Caco-2 (cell line): ENCODE measurements at regions not wholly inside any gene's neighbourhood (a gene's known extent, or its start where the extent isn't known, plus 50 kb on each side); places are given as distances from the start of the nearest gene placed in this dataset.
A peak's percentile ranks its signal among the peaks of the same experiment; 100 is the strongest.

ENCODE experiments used
- BruUV-seq: library from RNA; stranded (reverse); fragments of 400-500 nt; replicated peaks from 2 replicates; lab custom pipeline; 2021; lab: Mats Ljungman, UMichigan
- CTCF ChIA-PET: fragments of 300-600 bp; sonication (Branson Sonifier 250); formaldehyde crosslinking; loops from one replicate; lab custom pipeline; 2022; ENCODE audit warnings: antibody characterized with exemption; lab: Charles Lee
- POLR2A ChIA-PET: fragments of 300-600 bp; sonication (Branson Sonifier 250); formaldehyde crosslinking; loops from one replicate; lab custom pipeline; 2022; ENCODE audit warnings: antibody characterized with exemption; lab: Charles Lee
- DNase-seq, 2 experiments: peaks; one replicate each; pipeline versions ENCODE4 v3.0.0 to v3.0.0-alpha.2; 2020 to 2022
- H3K27me3 ChIP-seq: replicated peaks from 2 replicates; pipeline ENCODE4 v1.6.0; 2011; ENCODE audit warnings: low read length; ENCODE audit not compliant: control insufficient read depth, insufficient read depth
- H3K36me3 ChIP-seq: 2 replicates; pipeline ENCODE4 v1.5.1; 2011; ENCODE audit warnings: low read length; ENCODE audit not compliant: control insufficient read depth, insufficient read depth
- H3K4me1 ChIP-seq: fragments of 250-450 bp; sonication (Bioruptor Pico); 2 replicates; pipeline ENCODE4 v1.5.1; 2020; ENCODE audit warnings: mild to moderate bottlenecking
- H3K4me3 ChIP-seq: 2 replicates; pipeline ENCODE4 v1.5.1; 2011; ENCODE audit warnings: low read depth, mild to moderate bottlenecking, control low read depth, low read length
- H3K9me3 ChIP-seq: fragments of 250-450 bp; sonication (Bioruptor Pico); 2 replicates; pipeline ENCODE4 v1.5.1; 2020; ENCODE audit warnings: mild to moderate bottlenecking, moderate library complexity
- H3K27ac Mint-ChIP-seq: one replicate; pipeline ENCODE4 v1.8.0; 2022; ENCODE audit warnings: mixed read lengths; ENCODE audit not compliant: unreplicated experiment
- H3K27me3 Mint-ChIP-seq: one replicate; pipeline ENCODE4 v1.8.0; 2022; ENCODE audit warnings: mixed read lengths; ENCODE audit not compliant: insufficient read depth, unreplicated experiment
- H3K36me3 Mint-ChIP-seq: one replicate; pipeline ENCODE4 v1.8.0; 2022; ENCODE audit warnings: mild to moderate bottlenecking, mixed read lengths; ENCODE audit not compliant: insufficient read depth, unreplicated experiment
- H3K4me1 Mint-ChIP-seq: one replicate; pipeline ENCODE4 v1.8.0; 2022; ENCODE audit warnings: low read depth, mixed read lengths; ENCODE audit not compliant: unreplicated experiment
- H3K4me3 Mint-ChIP-seq: one replicate; pipeline ENCODE4 v1.8.0; 2022; ENCODE audit warnings: mild to moderate bottlenecking, moderate library complexity, mixed read lengths; ENCODE audit not compliant: unreplicated experiment
- H3K9me3 Mint-ChIP-seq: one replicate; pipeline ENCODE4 v1.8.0; 2022; ENCODE audit warnings: mixed read lengths; ENCODE audit not compliant: unreplicated experiment
- CTCF ChIP-seq, 2 experiments: fragments of 200-600 bp in 1 of 2; IDR thresholded peaks; 1 replicate in 1 of 2; 2 replicates in 1 of 2; pipeline versions ENCODE4 v1.5.1 to v1.8.0; 2011 to 2022; ENCODE audit warnings: antibody characterized with exemption in 1 of 2, control low read depth in 1 of 2, inconsistent platforms in 1 of 2, low read depth in 1 of 2, low read length in 1 of 2, mild to moderate bottlenecking in 1 of 2, moderate library complexity in 1 of 2; ENCODE audit not compliant: insufficient read depth in 1 of 2, severe bottlenecking in 1 of 2, unreplicated experiment in 1 of 2
- intact Hi-C: fragments of 100-400 bp; cut with micrococcal nuclease; formaldehyde crosslinking; loops from one replicate; pipeline ENCODE4 v1.10.0; 2022; ENCODE audit not compliant: unreplicated experiment

DNA sequence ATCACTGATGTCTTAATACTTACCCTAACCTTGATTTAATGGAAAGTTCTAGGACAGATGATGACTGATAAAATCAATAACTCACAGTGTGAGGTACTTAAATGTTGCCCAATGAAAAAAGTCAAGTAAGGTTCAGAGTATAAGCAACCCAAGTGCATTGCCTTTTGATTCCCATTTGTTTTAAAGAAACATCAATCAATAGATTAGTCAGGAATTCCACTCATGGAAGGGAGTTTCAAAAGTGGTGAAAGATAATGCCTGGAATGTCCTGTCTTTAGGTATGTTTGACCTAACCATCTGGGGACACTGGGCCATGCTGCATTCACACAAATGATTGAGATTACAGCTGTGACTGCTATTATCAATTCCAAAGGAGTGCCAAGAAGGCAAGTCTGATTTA lies 259.7 kb downstream of the PPARGC1A start:
- Histone ChIP-seq H3K27me3 (no peaks in the 10 kb centered on the region), H3K4me3 (no peak overlapping the region), H3K36me3 (no peaks in the 10 kb centered on the region), H3K4me1 (no peaks in the 10 kb centered on the region), H3K9me3 (no peaks in the 10 kb centered on the region)
- no peak for DNase-seq
- intact Hi-C loops = no loop called here
- no TSS peak for BruUV-seq
- no peak overlapping the region for H3K4me3 Mint-ChIP-seq
- H3K27me3 Mint-ChIP-seq = no peaks in the 10 kb centered on the region
- H3K36me3 Mint-ChIP-seq = no peaks in the 10 kb centered on the region
- ChIA-PET CTCF (no interaction called here), POLR2A (no interaction called here)
- H3K9me3 Mint-ChIP-seq = no peaks in the 10 kb centered on the region
- no peak for TF ChIP-seq CTCF (IDR thresholded peaks at IDR 0.05; ENCODE audit: insufficient read depth in 1 of 2, low read depth in 1 of 2, low read length in 1 of 2, severe bottlenecking in 1 of 2, unreplicated experiment in 1 of 2)
- H3K4me1 Mint-ChIP-seq = no peaks in the 10 kb centered on the region
- H3K27ac Mint-ChIP-seq = no peak overlapping the region

DNA sequence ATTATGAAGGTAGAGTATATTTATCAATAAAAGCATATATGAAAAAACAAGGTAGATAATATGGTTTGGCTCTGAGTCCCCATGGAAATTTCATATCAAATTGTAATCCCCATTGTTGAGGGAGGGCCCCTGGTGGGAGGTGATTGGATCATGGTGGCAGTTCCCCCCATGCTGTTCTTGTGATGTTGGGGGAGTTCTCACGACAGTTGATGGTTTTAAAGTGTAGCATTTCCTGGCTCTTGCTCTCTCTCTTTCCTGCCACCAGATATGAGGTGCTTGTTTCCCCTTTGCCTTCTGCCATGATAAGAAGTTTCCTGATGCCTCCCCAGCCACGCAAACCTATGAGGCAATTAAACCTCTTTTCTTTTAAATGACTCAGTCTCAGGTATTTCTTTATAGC lies 260.4 kb downstream of the PPARGC1A start:
- H3K27me3 ChIP-seq = no peaks in the 10 kb centered on the region
- BruUV-seq = no TSS peak

GRCh38 chr4:23614284-23614892 lies 275.5 kb downstream of the PPARGC1A start:
- no peaks in the 10 kb centered on the region for H3K4me1 Mint-ChIP-seq
- peak; percentile 33 to 34 for DNase-seq
- H3K36me3 ChIP-seq = no peaks in the 10 kb centered on the region
- intact Hi-C loops = loop anchor here (5.0 kb wide), 1 partner anchor 157 kb away; no protein-coding TSS in a partner anchor
- H3K4me3 ChIP-seq = no peak overlapping the region
- BruUV-seq = no TSS peak
- H3K27me3 Mint-ChIP-seq = peaks cover 2% of the 10 kb centered on the region
- no peaks in the 10 kb centered on the region for H3K9me3 Mint-ChIP-seq
- H3K36me3 Mint-ChIP-seq = no peaks in the 10 kb centered on the region
- no peak overlapping the region for H3K4me3 Mint-ChIP-seq
- ChIA-PET CTCF (interaction anchor here (1.2 to 1.5 kb wide), 3 partner anchors 33 to 246 kb away, joined by 3 to 5 read pairs (median 4); no protein-coding TSS in a partner anchor), POLR2A (interaction anchor here (0.6 kb wide), 1 partner anchor 118 kb away, joined by 3 read pairs; no protein-coding TSS in a partner anchor)
- no peak overlapping the region for H3K27ac Mint-ChIP-seq
- H3K4me1 ChIP-seq = no peaks in the 10 kb centered on the region
- no peaks in the 10 kb centered on the region for H3K27me3 ChIP-seq
- TF ChIP-seq CTCF (IDR thresholded peaks at IDR 0.05; ENCODE audit: insufficient read depth in 1 of 2, low read depth in 1 of 2, low read length in 1 of 2, severe bottlenecking in 1 of 2, unreplicated experiment in 1 of 2) = peak; percentile 26 to 28
- H3K9me3 ChIP-seq = no peaks in the 10 kb centered on the region

More for the DNA sequence above, 260.4 kb downstream of the PPARGC1A start:
- ChIA-PET CTCF (no interaction called here), POLR2A (no interaction called here)
- TF ChIP-seq CTCF (IDR thresholded peaks at IDR 0.05; ENCODE audit: insufficient read depth in 1 of 2, low read depth in 1 of 2, low read length in 1 of 2, severe bottlenecking in 1 of 2, unreplicated experiment in 1 of 2) = no peak
- H3K9me3 Mint-ChIP-seq = no peaks in the 10 kb centered on the region
- H3K4me1 ChIP-seq = no peaks in the 10 kb centered on the region
- intact Hi-C loops = no loop called here
- no peaks in the 10 kb centered on the region for H3K36me3 ChIP-seq
- DNase-seq = no peak
- no peaks in the 10 kb centered on the region for H3K9me3 ChIP-seq
- no peak overlapping the region for H3K27ac Mint-ChIP-seq
- H3K36me3 Mint-ChIP-seq = no peaks in the 10 kb centered on the region
- H3K27me3 Mint-ChIP-seq = no peaks in the 10 kb centered on the region
- no peaks in the 10 kb centered on the region for H3K4me1 Mint-ChIP-seq
- no peak overlapping the region for H3K4me3 Mint-ChIP-seq
- no peak overlapping the region for H3K4me3 ChIP-seq
